AG04450 (cell line): ENCODE measurements at regions not wholly inside any gene's neighbourhood (a gene's known extent, or its start where the extent isn't known, plus 50 kb on each side); places are given as distances from the start of the nearest gene placed in this dataset.

ENCODE experiments used
- CTCF ChIA-PET: fragments of 300-600, 350-600 bp; formaldehyde crosslinking; extraction: SDS; loops from one replicate; lab custom pipeline; 2022; ENCODE audit warnings: antibody characterized with exemption, inconsistent platforms; lab: Charles Lee
- POLR2A ChIA-PET: fragments of 350-600 bp; formaldehyde crosslinking; extraction: SDS; loops from one replicate; lab custom pipeline; 2021; ENCODE audit warnings: antibody characterized with exemption, inconsistent platforms; lab: Yijun Ruan, JAX
- DNase-seq: peaks from one replicate; pipeline ENCODE4 v3.0.0-alpha.2; 2011; ENCODE audit warnings: low read depth, low spot score
- H3K27ac ChIP-seq: one replicate; pipeline ENCODE4 v1.5.1; 2012; ENCODE audit warnings: low read depth, low read length, control low read depth
- H3K27me3 ChIP-seq: one replicate; pipeline ENCODE4 v1.6.0; 2012; ENCODE audit warnings: low read length; ENCODE audit not compliant: control insufficient read depth, insufficient read depth
- H3K4me3 ChIP-seq: 2 replicates; pipeline ENCODE4 v1.5.1; 2011; ENCODE audit warnings: mild to moderate bottlenecking, low read depth, low read length, control low read depth
- H3K9me3 ChIP-seq: 2 replicates; pipeline ENCODE4 v1.5.1; 2012; ENCODE audit warnings: low read length; ENCODE audit not compliant: control insufficient read depth, insufficient read depth
- TF ChIP-seq, protein P1 (sequence below): IDR thresholded peaks from 2 replicates; pipeline ENCODE4 v1.5.1; 2011; ENCODE audit warnings: low read depth, low read length, control low read depth, inconsistent platforms

DNA sequence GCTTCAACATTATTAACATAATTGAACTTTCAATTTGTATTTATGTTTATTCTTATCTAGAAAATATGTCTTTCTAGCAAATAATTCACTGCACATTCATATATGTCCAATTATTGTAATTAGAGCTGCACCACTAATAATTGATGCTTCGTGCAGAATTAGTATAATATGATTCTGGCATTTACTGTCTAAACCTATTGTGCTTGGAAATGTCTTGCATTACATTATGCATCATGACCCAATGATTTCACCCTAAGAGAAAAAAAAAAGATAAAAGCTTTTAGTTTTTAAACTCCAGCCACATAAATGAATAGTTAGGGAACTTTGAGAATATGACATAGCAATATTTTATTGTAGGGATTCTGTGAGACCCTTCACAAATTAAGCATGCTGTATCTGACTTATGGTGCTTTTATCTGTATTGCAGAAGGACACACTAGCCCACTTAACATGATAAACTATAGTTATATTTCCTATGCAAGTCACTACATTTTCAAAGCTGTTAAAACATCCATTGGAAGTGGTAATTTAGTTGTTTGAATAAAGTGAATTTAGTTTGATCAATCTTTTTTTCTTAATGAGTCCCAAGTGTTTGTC lies 1609.1 kb downstream of the REEP3 start:
- no peak for DNase-seq
- Histone ChIP-seq H3K27ac (no peak overlapping the region), H3K9me3 (no peaks in the 10 kb centered on the region; the same call in 1 of the 2 replicates), H3K4me3 (no peak overlapping the region), H3K27me3 (no peaks in the 10 kb centered on the region)
- ChIA-PET CTCF (no interaction called here), POLR2A (no interaction called here)
- TF ChIP-seq, protein P1, sequence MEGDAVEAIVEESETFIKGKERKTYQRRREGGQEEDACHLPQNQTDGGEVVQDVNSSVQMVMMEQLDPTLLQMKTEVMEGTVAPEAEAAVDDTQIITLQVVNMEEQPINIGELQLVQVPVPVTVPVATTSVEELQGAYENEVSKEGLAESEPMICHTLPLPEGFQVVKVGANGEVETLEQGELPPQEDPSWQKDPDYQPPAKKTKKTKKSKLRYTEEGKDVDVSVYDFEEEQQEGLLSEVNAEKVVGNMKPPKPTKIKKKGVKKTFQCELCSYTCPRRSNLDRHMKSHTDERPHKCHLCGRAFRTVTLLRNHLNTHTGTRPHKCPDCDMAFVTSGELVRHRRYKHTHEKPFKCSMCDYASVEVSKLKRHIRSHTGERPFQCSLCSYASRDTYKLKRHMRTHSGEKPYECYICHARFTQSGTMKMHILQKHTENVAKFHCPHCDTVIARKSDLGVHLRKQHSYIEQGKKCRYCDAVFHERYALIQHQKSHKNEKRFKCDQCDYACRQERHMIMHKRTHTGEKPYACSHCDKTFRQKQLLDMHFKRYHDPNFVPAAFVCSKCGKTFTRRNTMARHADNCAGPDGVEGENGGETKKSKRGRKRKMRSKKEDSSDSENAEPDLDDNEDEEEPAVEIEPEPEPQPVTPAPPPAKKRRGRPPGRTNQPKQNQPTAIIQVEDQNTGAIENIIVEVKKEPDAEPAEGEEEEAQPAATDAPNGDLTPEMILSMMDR: no peak

- CTCF ChIA-PET: no interaction called here
- no peak overlapping the region for H3K27ac ChIP-seq
- no peak overlapping the region for H3K4me3 ChIP-seq
- H3K9me3 ChIP-seq: no peaks in the 10 kb centered on the region; the same call in 1 of the 2 replicates
- TF ChIP-seq, protein P1: no peak
- no peak for DNase-seq
- no peaks in the 10 kb centered on the region for H3K27me3 ChIP-seq
- POLR2A ChIA-PET: no interaction called here
These were observed 1612.5 kb downstream of the REEP3 start for GRCh38 chr10:65133652-65134051.

DNA sequence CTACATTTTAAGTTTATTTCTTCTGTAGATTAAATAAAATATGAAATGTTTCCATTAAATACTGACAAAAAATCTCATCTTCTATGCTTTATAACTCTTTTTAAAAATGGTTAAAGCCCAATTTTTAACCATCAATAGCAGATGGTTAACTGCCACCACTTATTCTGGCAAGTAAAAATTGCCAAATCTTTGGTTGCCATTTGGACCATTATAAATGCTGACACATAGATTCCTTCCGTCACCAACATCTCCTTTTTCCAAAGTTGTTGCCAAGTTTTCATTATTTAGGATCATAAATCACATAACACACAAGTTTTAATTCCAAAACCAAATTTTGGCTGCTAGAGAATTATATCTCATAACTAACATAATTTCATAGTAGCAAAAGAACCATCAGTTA lies 1614.3 kb downstream of the REEP3 start:
- ChIA-PET CTCF (no interaction called here), POLR2A (no interaction called here)
- no peak overlapping the region for H3K27ac ChIP-seq
- DNase-seq: no peak
- H3K27me3 ChIP-seq: no peaks in the 10 kb centered on the region
- no peak overlapping the region for H3K4me3 ChIP-seq
- no peaks in the 10 kb centered on the region; the same call in 1 of the 2 replicates for H3K9me3 ChIP-seq
- TF ChIP-seq, protein P1: no peak

DNA sequence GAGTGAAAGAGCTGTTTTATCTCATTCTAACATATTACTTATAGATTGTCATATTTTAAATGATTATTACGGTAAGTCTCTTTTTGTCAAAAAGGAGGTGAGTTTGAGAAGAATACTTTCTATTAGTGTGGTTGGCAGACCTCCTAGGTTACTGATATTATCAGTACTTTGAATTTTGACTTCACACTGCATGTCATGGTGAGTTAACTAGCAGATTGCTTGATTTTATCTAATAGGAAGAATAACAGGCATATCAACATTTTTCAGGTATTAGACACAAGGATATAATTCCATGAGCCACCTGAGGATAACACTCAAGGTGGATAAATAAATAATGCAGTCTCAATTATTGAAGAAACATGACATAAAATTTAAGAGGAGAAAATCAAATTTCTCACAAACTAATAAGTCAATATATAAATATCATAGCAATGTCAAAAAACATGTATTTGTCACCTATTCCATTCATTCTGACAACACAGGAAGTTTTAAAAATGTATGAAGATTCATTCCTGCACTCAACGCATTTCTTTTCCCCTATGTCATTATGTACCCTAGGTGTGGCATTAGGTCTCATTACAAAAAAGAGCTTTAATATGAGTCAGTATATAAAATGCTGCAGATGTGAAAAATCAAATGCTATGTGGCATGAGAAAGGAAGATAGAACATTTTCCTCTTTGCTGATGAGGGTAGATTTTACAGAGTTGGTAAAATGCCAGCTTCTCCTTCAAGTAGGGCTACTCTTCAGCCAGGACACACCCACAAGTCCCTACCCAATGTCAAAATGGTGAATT lies 1621.6 kb downstream of the REEP3 start:
- no peak for DNase-seq
- no peaks in the 10 kb centered on the region for H3K9me3 ChIP-seq
- POLR2A ChIA-PET: no interaction called here
- no peaks in the 10 kb centered on the region for H3K27me3 ChIP-seq
- no peak overlapping the region for H3K4me3 ChIP-seq
- TF ChIP-seq, protein P1: no peak
- no peak overlapping the region for H3K27ac ChIP-seq
- CTCF ChIA-PET: no interaction called here

DNA sequence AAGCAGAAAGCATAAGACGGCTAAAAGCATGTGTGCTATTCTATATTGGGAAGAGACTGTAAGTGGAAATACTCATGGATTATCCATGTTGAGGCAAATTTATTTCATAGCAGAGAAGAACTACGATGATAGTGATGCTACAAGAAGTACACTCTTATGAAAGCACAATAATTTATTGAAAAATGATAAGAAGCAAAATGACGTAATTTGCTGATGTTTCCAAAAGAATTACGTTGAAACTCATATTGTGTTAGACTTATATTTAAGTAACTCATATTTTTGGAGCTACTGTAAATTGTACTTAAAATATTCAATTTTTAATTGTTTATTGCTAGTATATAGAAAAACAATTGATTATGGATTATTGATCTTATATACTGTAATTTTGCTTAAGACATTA lies 1622.5 kb downstream of the REEP3 start:
- CTCF ChIA-PET: no interaction called here
- POLR2A ChIA-PET: no interaction called here
- H3K27me3 ChIP-seq: no peaks in the 10 kb centered on the region

More for the DNA sequence above, 1622.5 kb downstream of the REEP3 start:
- no peaks in the 10 kb centered on the region for H3K9me3 ChIP-seq
- no peak overlapping the region for H3K4me3 ChIP-seq
- H3K27ac ChIP-seq: no peak overlapping the region
- TF ChIP-seq, protein P1: no peak
- no peak for DNase-seq
